K562 (cell line): ENCODE measurements at regions not wholly inside any gene's neighbourhood (a gene's known extent, or its start where the extent isn't known, plus 50 kb on each side); places are given as distances from the start of the nearest gene placed in this dataset.

Experiments
- ATAC-seq: fragments of 200-7000 bp; cut with Tn5 transposase; 3 replicates; pipeline ENCODE4 v1.9.1; 2020; ENCODE audit warnings: moderate library complexity
- BruUV-seq: library from RNA; stranded (reverse); fragments of 400-500 nt; replicated peaks from 2 replicates; lab custom pipeline; 2021; lab: Mats Ljungman, UMichigan
- CTCF ChIA-PET: fragments of 300-600 bp; formaldehyde crosslinking; extraction: SDS; loops from one replicate; lab custom pipeline; 2021; ENCODE audit warnings: low intra/inter-chr PET ratio; lab: Yijun Ruan, JAX
- POLR2A ChIA-PET: fragments of 300-600, 350-650 bp; sonication (Branson Sonifier 250); formaldehyde crosslinking; extraction: SDS; loops from one replicate; lab custom pipeline; 2021; ENCODE audit warnings: antibody characterized with exemption, inconsistent platforms; lab: Yijun Ruan, JAX
- DNase-seq, 4 experiments: peaks; one replicate each; pipeline versions ENCODE4 v3.0.0 to v3.0.0-alpha.2; 2011 to 2018; ENCODE audit warnings: low spot score in 3 of 4, mixed read lengths in 3 of 4; ENCODE audit errors: extremely low read depth in 1 of 4
- FAIRE-seq: peaks from 2 replicates; lab custom pipeline; 2011; peaks lifted over from hg19 to GRCh38; lab: Jason Lieb, UNC
- H2AFZ ChIP-seq: 2 replicates; pipeline ENCODE4 v1.6.0; 2011; ENCODE audit warnings: low read depth, low read length, control low read depth, inconsistent platforms
- H3K27ac ChIP-seq: fragments of 200-600 bp; 3 replicates; pipeline ENCODE4 v1.8.0; 2011; ENCODE audit warnings: low read depth, mild to moderate bottlenecking, control low read depth, inconsistent platforms, low read length, moderate library complexity, mixed read lengths; ENCODE audit errors: extremely low read depth
- H3K27me3 ChIP-seq, 2 experiments: fragments of 300-600 bp in 1 of 2; 2 replicates in 1 of 2; 3 replicates in 1 of 2; pipeline versions ENCODE4 v1.6.0 to v1.8.0; 2011; ENCODE audit warnings: inconsistent platforms in 2 of 2, low read length in 2 of 2, mild to moderate bottlenecking in 1 of 2, mixed read lengths in 1 of 2, moderate library complexity in 1 of 2; ENCODE audit not compliant: control insufficient read depth in 2 of 2, insufficient read depth in 2 of 2
- H3K36me3 ChIP-seq: fragments of 300-600 bp; 3 replicates; pipeline ENCODE4 v1.8.0; 2011; ENCODE audit warnings: mild to moderate bottlenecking, low read length, inconsistent platforms; ENCODE audit not compliant: control insufficient read depth, insufficient read depth
- H3K4me1 ChIP-seq, 2 experiments: fragments of 200-600 bp in 1 of 2; replicated peaks in 1 of 2; 2 replicates in 1 of 2; 3 replicates in 1 of 2; pipeline versions ENCODE4 v1.5.1 to v1.8.0; 2011; ENCODE audit warnings: inconsistent platforms in 2 of 2, low read length in 2 of 2, mild to moderate bottlenecking in 1 of 2, mixed read lengths in 1 of 2, moderate library complexity in 1 of 2; ENCODE audit not compliant: control insufficient read depth in 2 of 2, insufficient read depth in 2 of 2
- H3K4me2 ChIP-seq: 2 replicates; pipeline ENCODE4 v1.6.1; 2011; ENCODE audit warnings: low read length, control low read depth, inconsistent platforms, mixed read lengths; ENCODE audit not compliant: insufficient read depth
- H3K4me3 ChIP-seq: fragments of 200-600 bp; sonication (generic), shearing (Covaris generic); 2 replicates; pipeline ENCODE4 v1.5.1; 2016; ENCODE audit warnings: control low read depth, inconsistent platforms
- H3K79me2 ChIP-seq: fragments of 200-600 bp; 3 replicates; pipeline ENCODE4 v1.8.0; 2011; ENCODE audit warnings: low read length, inconsistent platforms; ENCODE audit not compliant: control insufficient read depth, insufficient read depth
- H3K9ac ChIP-seq, 2 experiments: 2 replicates each; pipeline versions ENCODE4 v1.6.0 to v1.6.1; 2011; ENCODE audit warnings: low read depth in 2 of 2, low read length in 2 of 2, control low read depth in 1 of 2, inconsistent platforms in 1 of 2, mild to moderate bottlenecking in 1 of 2, mixed read lengths in 1 of 2; ENCODE audit not compliant: insufficient read depth in 1 of 2
- H3K9me1 ChIP-seq: one replicate; pipeline ENCODE4 v1.6.0; 2011; ENCODE audit warnings: inconsistent platforms, mild to moderate bottlenecking, low read length, moderate library complexity; ENCODE audit not compliant: control insufficient read depth, insufficient read depth
- H3K9me3 ChIP-seq: replicated peaks from 2 replicates; pipeline ENCODE4 v1.5.1; 2011; ENCODE audit warnings: low read depth, low read length, inconsistent platforms; ENCODE audit not compliant: control insufficient read depth, insufficient read depth
- H4K20me1 ChIP-seq: replicated peaks from 2 replicates; pipeline ENCODE4 v1.6.1; 2011; ENCODE audit warnings: low read length, inconsistent platforms, mixed read lengths; ENCODE audit not compliant: control insufficient read depth, insufficient read depth
- CBX8 ChIP-seq: fragments of 200-600 bp; sonication (generic); IDR thresholded peaks from 2 replicates; pipeline ENCODE4 v1.6.1; 2012; ENCODE audit warnings: borderline replicate concordance, mixed run types, low read depth, mild to moderate bottlenecking, moderate library complexity, mixed read lengths, low read length, control low read depth, inconsistent platforms; ENCODE audit not compliant: poor library complexity, severe bottlenecking; ENCODE audit errors: extremely low read depth
- E2F4 ChIP-seq: sonication (generic); formaldehyde crosslinking; IDR thresholded peaks from 2 replicates; pipeline ENCODE4 v1.8.0; 2022; ENCODE audit warnings: mild to moderate bottlenecking, low read depth, missing genetic modification reagents
- FOXP1 ChIP-seq: sonication (generic); formaldehyde crosslinking; IDR thresholded peaks from 2 replicates; pipeline ENCODE4 v1.8.0; 2022; ENCODE audit warnings: mild to moderate bottlenecking, missing genetic modification reagents
- KAT2B ChIP-seq: IDR thresholded peaks from one replicate; pipeline ENCODE4 v1.6.1; 2012; ENCODE audit warnings: low read depth, mild to moderate bottlenecking, control low read depth, inconsistent platforms, low read length, moderate library complexity
- MBD2 ChIP-seq: sonication (generic); IDR thresholded peaks from 2 replicates; pipeline ENCODE4 v1.6.1; 2016; ENCODE audit warnings: low read depth, borderline replicate concordance
- MEF2A ChIP-seq: IDR thresholded peaks from 2 replicates; pipeline ENCODE4 v1.6.1; 2011; ENCODE audit warnings: low read depth, mild to moderate bottlenecking, low read length, moderate library complexity; ENCODE audit not compliant: control insufficient read depth
- NR4A1 ChIP-seq, 2 experiments: fragments of 250-450 bp in 1 of 2; fragments of 450-650 bp in 1 of 2; sonication (Bioruptor Pico) in 1 of 2; IDR thresholded peaks; 2 replicates each; pipeline versions ENCODE4 v1.4.0 to v1.6.1; 2016 to 2020; ENCODE audit warnings: mild to moderate bottlenecking in 2 of 2, missing compliant biosample characterization in 1 of 2, missing genetic modification characterization in 1 of 2, moderate library complexity in 1 of 2
- POLR2H ChIP-seq: IDR thresholded peaks from 2 replicates; pipeline ENCODE4 v1.6.1; 2016; ENCODE audit warnings: missing genetic modification characterization, low read depth, mild to moderate bottlenecking, control low read depth, missing compliant biosample characterization, moderate library complexity
- POLR3A ChIP-seq: IDR thresholded peaks from 2 replicates; pipeline ENCODE4 v1.6.1; 2011; ENCODE audit warnings: borderline replicate concordance, mild to moderate bottlenecking, moderate library complexity; ENCODE audit not compliant: insufficient read length, insufficient read depth; ENCODE audit errors: extremely low read depth
- RBM15 ChIP-seq: fragments of 200-400 bp; formaldehyde crosslinking; IDR thresholded peaks from 2 replicates; pipeline ENCODE4 v1.6.1; 2018; ENCODE audit warnings: mild to moderate bottlenecking, low read length, moderate library complexity; ENCODE audit not compliant: insufficient read depth
- SMARCA4 ChIP-seq: fragments of 450-650 bp; IDR thresholded peaks from 2 replicates; pipeline ENCODE4 v1.6.1; 2016
- TFAP4 ChIP-seq: sonication (generic); formaldehyde crosslinking; IDR thresholded peaks from 2 replicates; pipeline ENCODE4 v1.8.0; 2022; ENCODE audit warnings: missing genetic modification reagents, mild to moderate bottlenecking, moderate library complexity, borderline replicate concordance
- ZNF212 ChIP-seq: fragments of 450-650 bp; formaldehyde crosslinking; IDR thresholded peaks from 2 replicates; pipeline ENCODE4 v1.4.0; 2020; ENCODE audit warnings: mild to moderate bottlenecking
- ZNF398 ChIP-seq: fragments of 250-450 bp; sonication (Bioruptor Pico); IDR thresholded peaks from 2 replicates; pipeline ENCODE4 v1.8.0; 2021; ENCODE audit warnings: moderate library complexity, mild to moderate bottlenecking, inconsistent platforms
- ZNF79 ChIP-seq: fragments of 250-450 bp; sonication (Bioruptor Pico); IDR thresholded peaks from 2 replicates; pipeline ENCODE4 v1.4.0; 2020; ENCODE audit warnings: low read depth, mild to moderate bottlenecking, moderate library complexity
- WGBS: fragments of 100-300 bp; shearing (Covaris generic); methylation state at CpG from one replicate; pipeline ENCODE4 v1.1.6; 2016; ENCODE audit warnings: low coverage, mixed read lengths; ENCODE audit not compliant: insufficient coverage; ENCODE audit errors: missing lambda C conversion rate; 5-methylcytosine and 5-hydroxymethylcytosine counted together
- in situ Hi-C: fragments of 300-500 bp; cut with MboI; formaldehyde crosslinking; loops from 4 replicates; pipeline ENCODE4 v1.15.0; 2018; ENCODE audit warnings: inconsistent platforms, mixed read lengths
- intact Hi-C: fragments of 100-400 bp; cut with micrococcal nuclease; formaldehyde crosslinking; loops from 2 replicates; pipeline ENCODE4 v1.14.2; 2022

GRCh38 chr4:180280076-180280475, 1963.1 kb upstream of the TENM3 start (continued):
- no peak for TF ChIP-seq RBM15
- no peak for TF ChIP-seq ZNF212 (CRISPR knock-in tag)
- TF ChIP-seq ZNF79 (CRISPR knock-in tag), result no peak
- TF ChIP-seq MBD2, result no peak
- no peak for TF ChIP-seq E2F4 (CRISPR knock-in tag)

GRCh38 chr4:180280726-180281297, 1962.4 kb upstream of the TENM3 start:
- Histone ChIP-seq H3K27ac (no peak overlapping the region), H3K9me3 (no peaks in the 10 kb centered on the region), H3K9ac (no peak overlapping the region), H3K79me2 (no peaks in the 10 kb centered on the region), H4K20me1 (no peaks in the 10 kb centered on the region), H2AFZ (no peak overlapping the region), H3K27me3 (no peaks in the 10 kb centered on the region), H3K36me3 (no peaks in the 10 kb centered on the region), H3K4me2 (no peak overlapping the region), H3K4me3 (no peak overlapping the region), H3K4me1 (no peaks in the 10 kb centered on the region), H3K9me1 (no peaks in the 10 kb centered on the region)
- intact Hi-C loops, result no loop called here
- ATAC-seq, result no peak
- WGBS, result 0% methylated on average over 6 of the region's 6 CpGs
- no TSS peak for BruUV-seq
- no peak for DNase-seq
- ChIA-PET POLR2A (no interaction called here), CTCF (no interaction called here)
- in situ Hi-C loops, result no loop called here
- no peak for FAIRE-seq
- TF ChIP-seq POLR3A, result no peak
- TF ChIP-seq FOXP1 (CRISPR knock-in tag), result no peak
- TF ChIP-seq KAT2B, result no peak
- TF ChIP-seq NR4A1 (CRISPR knock-in tag; IDR thresholded peaks at IDR 0.05), result no peak
- TF ChIP-seq NR4A1 (tag; IDR thresholded peaks at IDR 0.05), result no peak
- TF ChIP-seq TFAP4 (CRISPR knock-in tag), result no peak
- no peak for TF ChIP-seq MEF2A
- TF ChIP-seq POLR2H (tag), result no peak
- no peak for TF ChIP-seq CBX8
- no peak for TF ChIP-seq ZNF398 (CRISPR knock-in tag)
- TF ChIP-seq SMARCA4, result no peak
